GM12873 (cell line): ENCODE measurements at regions not wholly inside any gene's neighbourhood (a gene's known extent, or its start where the extent isn't known, plus 50 kb on each side); places are given as distances from the start of the nearest gene placed in this dataset.

Experiments used
- CTCF ChIP-seq: IDR thresholded peaks from 2 replicates; pipeline ENCODE4 v1.5.1; 2012; ENCODE audit warnings: low read depth, mild to moderate bottlenecking, moderate library complexity, low read length, control low read depth; ENCODE audit not compliant: insufficient read depth; ENCODE audit errors: missing control alignments

DNA sequence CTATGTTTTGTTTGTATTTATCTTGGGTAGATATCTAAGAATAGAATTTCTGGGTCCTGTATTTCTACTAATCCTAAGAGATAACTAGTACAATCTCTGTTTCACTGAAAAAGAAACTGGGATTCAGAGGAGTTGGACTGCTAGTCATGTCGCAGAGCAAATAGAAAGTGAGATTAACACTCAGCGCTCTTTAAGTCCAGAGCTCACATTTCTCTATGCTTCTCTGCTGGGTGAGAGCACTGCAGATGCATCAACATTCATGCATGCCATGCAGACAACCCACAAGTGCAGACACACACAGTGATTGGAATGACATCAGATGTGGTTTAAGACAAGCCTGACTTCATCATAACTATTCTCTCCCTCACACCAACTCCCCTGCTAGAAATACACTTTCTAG is 563.8 kb downstream of the TDRD15 start:
- TF ChIP-seq CTCF: no peak

DNA sequence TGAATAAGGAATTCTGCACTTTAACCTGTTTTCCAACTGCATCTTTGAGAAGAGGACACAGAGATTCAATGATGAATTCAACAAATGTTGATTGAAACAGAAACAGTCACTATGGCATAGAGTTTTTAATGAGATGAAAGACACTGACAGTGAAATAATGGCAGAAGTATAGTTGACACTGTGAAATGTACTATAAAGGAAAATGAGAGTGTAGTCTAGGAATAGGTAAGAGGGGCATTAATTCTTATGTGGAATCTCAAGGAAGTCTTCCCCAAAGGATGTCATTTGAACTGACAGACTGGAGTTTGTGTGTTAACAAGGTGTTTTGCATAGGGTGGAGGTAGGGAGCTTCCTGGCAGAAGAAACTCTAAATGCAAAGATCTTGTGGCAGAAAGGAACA is 566.2 kb downstream of the TDRD15 start:
- no peak for TF ChIP-seq CTCF

GRCh38 chr2:21693081-21693480 is 569.3 kb downstream of the TDRD15 start:
- TF ChIP-seq CTCF: no peak

- TF ChIP-seq CTCF: no peak
Observed at GRCh38 chr2:21694079-21694878, 570.5 kb downstream of the TDRD15 start.

GRCh38 chr2:21696900-21697299 is 573.1 kb downstream of the TDRD15 start:
- no peak for TF ChIP-seq CTCF

DNA sequence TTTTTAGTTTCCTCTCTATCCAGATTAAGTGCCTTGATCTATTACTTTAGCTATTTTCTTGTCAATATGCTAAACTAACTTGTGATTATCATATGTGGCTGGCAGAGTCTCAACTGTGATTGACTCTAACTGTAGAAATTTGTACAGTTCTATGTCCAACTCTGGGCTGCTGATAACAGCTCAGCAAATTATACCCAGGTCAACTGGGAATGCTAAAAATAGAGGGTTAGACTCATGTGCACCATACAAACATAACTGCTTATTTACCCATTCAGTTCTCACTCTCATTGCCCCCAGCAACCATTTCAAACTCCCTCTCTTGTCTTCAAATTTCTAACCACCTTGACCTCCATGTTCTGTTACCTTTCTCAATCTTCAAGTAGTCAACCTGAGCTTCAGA is 576.9 kb downstream of the TDRD15 start:
- TF ChIP-seq CTCF: no peak

DNA sequence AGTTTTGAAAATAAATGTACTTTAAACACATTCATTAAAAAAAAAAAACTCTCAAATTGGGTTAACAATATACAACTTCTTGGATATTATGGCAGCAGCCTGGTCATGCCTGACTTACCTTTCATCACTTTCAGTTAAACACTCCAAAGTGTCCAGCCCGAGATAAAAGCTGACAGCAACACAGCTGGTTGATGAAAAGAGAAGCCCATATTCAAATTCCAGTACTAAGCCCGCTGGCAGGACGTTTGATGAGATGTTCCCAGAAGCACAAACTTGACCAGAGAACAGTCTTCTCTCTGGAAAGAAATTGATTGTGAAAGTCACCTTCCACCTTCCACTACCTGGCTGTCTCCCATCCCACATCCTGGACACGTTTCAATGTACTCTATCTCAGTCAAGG is 586.3 kb downstream of the TDRD15 start:
- no peak for TF ChIP-seq CTCF
